ENCODE measurements at regions not wholly inside any gene's neighbourhood (a gene's known extent, or its start where the extent isn't known, plus 50 kb on each side); places are given as distances from the start of the nearest gene placed in this dataset.

GRCh38 chr1:57833296-57833695 lies 409.4 kb upstream of the DAB1 start:
- peaks cover 12% of the 10 kb centered on the region for H3K27me3 Mint-ChIP-seq
- H3K9me3 Mint-ChIP-seq (ENCODE audit: insufficient read depth): no peaks in the 10 kb centered on the region
- POLR2A ChIA-PET: no interaction called here

GRCh38 chr1:57832612-57833011 lies 408.8 kb upstream of the DAB1 start:
- H3K4me3 ChIP-seq (ENCODE audit: control extremely low read depth in 1 of 5, extremely low read depth in 1 of 5, insufficient read depth in 1 of 5, low read depth in 2 of 5, low read length in 4 of 5): no peak overlapping the region
- H3K4me1 Mint-ChIP-seq: no peaks in the 10 kb centered on the region
- H3K4me1 ChIP-seq (ENCODE audit: control insufficient read depth in 2 of 2, insufficient read depth in 2 of 2, low read length in 2 of 2): no peaks in the 10 kb centered on the region
- no peaks in the 10 kb centered on the region for H3K79me2 ChIP-seq (ENCODE audit: control insufficient read depth, insufficient read depth, low read length)
- no peak overlapping the region for H3K4me2 ChIP-seq (replicated peaks; ENCODE audit: low read depth, low read length, poor library complexity, severe bottlenecking)
- TF ChIP-seq EZH2 (IDR thresholded peaks at IDR 0.05; ENCODE audit: borderline replicate concordance, insufficient read depth, low read depth, low read length, poor library complexity, severe bottlenecking) (no peak), CTCF (IDR thresholded peaks at IDR 0.05) (no peak)
- no peaks in the 10 kb centered on the region for H4K20me1 ChIP-seq (ENCODE audit: control insufficient read depth, insufficient read depth, low read length, poor library complexity, severe bottlenecking)
- no peaks in the 10 kb centered on the region for H3K36me3 ChIP-seq (replicated peaks in 1 of 2; ENCODE audit: control extremely low read depth in 1 of 2, control insufficient read depth in 1 of 2, extremely low read depth in 1 of 2, insufficient read depth in 2 of 2, low read length in 1 of 2)
- no peaks in the 10 kb centered on the region for H3K9me3 ChIP-seq (ENCODE audit: control extremely low read depth in 1 of 3, control insufficient read depth in 2 of 3, insufficient read depth in 1 of 3, low read length in 2 of 3)
- no peaks in the 10 kb centered on the region for H3K9me3 Mint-ChIP-seq (ENCODE audit: insufficient read depth)
- DNase-seq: no peak
- H3K27ac ChIP-seq (ENCODE audit: low read length in 2 of 2): no peak overlapping the region
- H3K27me3 Mint-ChIP-seq: peaks cover 12% of the 10 kb centered on the region
- intact Hi-C loops (cut with micrococcal nuclease): no loop called here
- CTCF ChIA-PET: no interaction called here
- H2AFZ ChIP-seq (ENCODE audit: insufficient read depth, low read depth, low read length, poor library complexity, severe bottlenecking): no peak overlapping the region
- no peaks in the 10 kb centered on the region for H3K27me3 ChIP-seq (replicated peaks in 1 of 4; ENCODE audit: control extremely low read depth in 1 of 4, control insufficient read depth in 3 of 4, insufficient read depth in 4 of 4, low read length in 3 of 4)
- POLR2A ChIA-PET: no interaction called here
- no peak for ATAC-seq (ENCODE audit: low read depth)
- no peak overlapping the region for H3K27ac Mint-ChIP-seq
- H3K9ac ChIP-seq (ENCODE audit: low read length): no peak overlapping the region
- H3K4me3 Mint-ChIP-seq: no peak overlapping the region

More at GRCh38 chr1:57833296-57833695, 409.4 kb upstream of the DAB1 start:
- no peak overlapping the region for H3K27ac Mint-ChIP-seq
- Histone ChIP-seq H3K36me3 (replicated peaks in 1 of 2; ENCODE audit: control extremely low read depth in 1 of 2, control insufficient read depth in 1 of 2, extremely low read depth in 1 of 2, insufficient read depth in 2 of 2, low read length in 1 of 2) (no peaks in the 10 kb centered on the region), H3K27ac (ENCODE audit: low read length in 2 of 2) (no peak overlapping the region), H3K9me3 (ENCODE audit: control extremely low read depth in 1 of 3, control insufficient read depth in 2 of 3, insufficient read depth in 1 of 3, low read length in 2 of 3) (no peaks in the 10 kb centered on the region), H4K20me1 (ENCODE audit: control insufficient read depth, insufficient read depth, low read length, poor library complexity, severe bottlenecking) (no peaks in the 10 kb centered on the region), H3K9ac (ENCODE audit: low read length) (no peak overlapping the region), H3K4me2 (replicated peaks; ENCODE audit: low read depth, low read length, poor library complexity, severe bottlenecking) (no peak overlapping the region), H3K27me3 (replicated peaks in 1 of 4; ENCODE audit: control extremely low read depth in 1 of 4, control insufficient read depth in 3 of 4, insufficient read depth in 4 of 4, low read length in 3 of 4) (no peaks in the 10 kb centered on the region), H3K4me1 (ENCODE audit: control insufficient read depth in 2 of 2, insufficient read depth in 2 of 2, low read length in 2 of 2) (no peaks in the 10 kb centered on the region), H2AFZ (ENCODE audit: insufficient read depth, low read depth, low read length, poor library complexity, severe bottlenecking) (no peak overlapping the region), H3K79me2 (ENCODE audit: control insufficient read depth, insufficient read depth, low read length) (no peaks in the 10 kb centered on the region), H3K4me3 (ENCODE audit: control extremely low read depth in 1 of 5, extremely low read depth in 1 of 5, insufficient read depth in 1 of 5, low read depth in 2 of 5, low read length in 4 of 5) (no peak overlapping the region)
- ATAC-seq (ENCODE audit: low read depth) (no peak), DNase-seq (no peak)
- TF ChIP-seq CTCF (IDR thresholded peaks at IDR 0.05): no peak
- TF ChIP-seq EZH2 (IDR thresholded peaks at IDR 0.05; ENCODE audit: borderline replicate concordance, insufficient read depth, low read depth, low read length, poor library complexity, severe bottlenecking): no peak
- CTCF ChIA-PET: no interaction called here
- no peaks in the 10 kb centered on the region for H3K4me1 Mint-ChIP-seq
- intact Hi-C loops (cut with micrococcal nuclease): no loop called here
- H3K4me3 Mint-ChIP-seq: no peak overlapping the region
- WGBS (ENCODE audit: insufficient coverage): no CpG with 5 or more reads among the region's 2 CpGs
